Karpas-422 (cell line): ENCODE measurements at regions not wholly inside any gene's neighbourhood (a gene's known extent, or its start where the extent isn't known, plus 50 kb on each side); places are given as distances from the start of the nearest gene placed in this dataset.
A peak's percentile ranks its signal among the peaks of the same experiment; 100 is the strongest.

Source experiments
- DNase-seq: peaks from one replicate; pipeline ENCODE4 v3.0.0-alpha.2; 2015
- H2AFZ ChIP-seq: fragments of 200-600 bp; sonication (generic); 2 replicates; pipeline ENCODE4 v1.6.1; 2014; ENCODE audit warnings: antibody characterized with exemption, low read length, mixed read lengths
- H3K27ac ChIP-seq: fragments of 200-600 bp; sonication (generic); 2 replicates; pipeline ENCODE4 v1.5.1; 2014; ENCODE audit warnings: mild to moderate bottlenecking, low read length, moderate library complexity
- H3K27me3 ChIP-seq: fragments of 200-600 bp; sonication (generic); 2 replicates; pipeline ENCODE4 v1.6.1; 2014; ENCODE audit warnings: low read length, mixed read lengths
- H3K36me3 ChIP-seq: fragments of 200-600 bp; sonication (generic); 2 replicates; pipeline ENCODE4 v1.6.1; 2014; ENCODE audit warnings: low read length, mixed read lengths; ENCODE audit not compliant: insufficient read depth
- H3K4me1 ChIP-seq: fragments of 200-600 bp; sonication (generic); 2 replicates; pipeline ENCODE4 v1.6.1; 2014; ENCODE audit warnings: mild to moderate bottlenecking, low read length, mixed read lengths
- H3K4me2 ChIP-seq: fragments of 200-600 bp; sonication (generic); 2 replicates; pipeline ENCODE4 v1.6.1; 2014; ENCODE audit warnings: low read length, low read depth, mild to moderate bottlenecking; ENCODE audit not compliant: poor library complexity, severe bottlenecking
- H3K4me3 ChIP-seq: fragments of 200-600 bp; sonication (generic); 2 replicates; pipeline ENCODE4 v1.5.1; 2014; ENCODE audit warnings: mild to moderate bottlenecking, antibody characterized with exemption, low read length, mixed read lengths
- H3K79me2 ChIP-seq: fragments of 200-600 bp; sonication (generic); 2 replicates; pipeline ENCODE4 v1.6.1; 2014; ENCODE audit warnings: mild to moderate bottlenecking, low read length, mixed read lengths
- H3K9ac ChIP-seq: fragments of 200-600 bp; sonication (generic); 2 replicates; pipeline ENCODE4 v1.6.0; 2014; ENCODE audit warnings: low read length
- H3K9me2 ChIP-seq: fragments of 200-600 bp; sonication (generic), shearing (Covaris generic); replicated peaks from 2 replicates; pipeline ENCODE4 v1.6.0; 2014; ENCODE audit warnings: mild to moderate bottlenecking, low read length, moderate library complexity; ENCODE audit not compliant: insufficient read depth
- H3K9me3 ChIP-seq: fragments of 300-700, 200-600 bp; sonication (generic); 2 replicates; pipeline ENCODE4 v1.6.1; 2014; ENCODE audit warnings: low read length, mixed read lengths
- H4K20me1 ChIP-seq: fragments of 200-600 bp; sonication (generic); 2 replicates; pipeline ENCODE4 v1.6.1; 2014; ENCODE audit warnings: mild to moderate bottlenecking, antibody characterized with exemption, low read length, low read depth; ENCODE audit not compliant: insufficient read depth

GRCh38 chr17:77598241-77598620 is 360.3 kb upstream of the TNRC6C start:
- no peak for DNase-seq
- Histone ChIP-seq H3K4me1 (peaks cover 8% of the 10 kb centered on the region), H3K4me3 (no peak overlapping the region), H3K27me3 (no peaks in the 10 kb centered on the region), H3K4me2 (no peak overlapping the region), H4K20me1 (no peaks in the 10 kb centered on the region), H3K9me3 (no peaks in the 10 kb centered on the region), H3K27ac (no peak overlapping the region), H3K79me2 (no peaks in the 10 kb centered on the region), H3K9me2 (no peaks in the 10 kb centered on the region), H2AFZ (no peak overlapping the region), H3K9ac (no peak overlapping the region), H3K36me3 (no peaks in the 10 kb centered on the region)

- H3K4me3 ChIP-seq = no peak overlapping the region
- no peak for DNase-seq
- no peak overlapping the region for H3K27ac ChIP-seq
- no peaks in the 10 kb centered on the region for H3K79me2 ChIP-seq
- H2AFZ ChIP-seq = no peak overlapping the region
- no peaks in the 10 kb centered on the region for H3K9me2 ChIP-seq
- no peak overlapping the region for H3K9ac ChIP-seq
- H3K9me3 ChIP-seq = no peaks in the 10 kb centered on the region
- no peaks in the 10 kb centered on the region for H4K20me1 ChIP-seq
- no peak overlapping the region for H3K4me2 ChIP-seq
- no peaks in the 10 kb centered on the region for H3K27me3 ChIP-seq
- H3K36me3 ChIP-seq = no peaks in the 10 kb centered on the region
- H3K4me1 ChIP-seq = peaks cover 3% of the 10 kb centered on the region
Measured at GRCh38 chr17:77599699-77600098, 358.8 kb upstream of the TNRC6C start.

DNA sequence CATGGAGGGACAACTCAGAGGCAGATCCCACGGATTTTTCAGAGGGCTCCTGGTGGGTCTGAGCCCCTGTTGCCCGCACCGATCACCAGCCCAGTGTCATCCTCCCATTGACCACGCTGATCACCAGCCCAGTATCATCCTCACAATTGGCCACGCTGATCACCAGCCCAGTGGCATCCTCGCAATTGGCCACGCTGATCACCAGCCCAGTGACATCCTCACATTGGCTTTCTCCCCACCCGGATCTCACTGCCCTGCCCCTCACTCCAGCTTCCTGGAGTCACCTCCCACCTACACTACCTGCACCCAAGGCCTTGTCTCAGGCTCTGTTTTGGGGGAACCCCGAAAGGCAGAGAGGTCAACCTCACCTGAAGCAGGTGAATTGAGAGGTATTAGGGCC is 358.2 kb upstream of the TNRC6C start:
- no peak for DNase-seq
- no peak overlapping the region for H2AFZ ChIP-seq
- no peaks in the 10 kb centered on the region for H4K20me1 ChIP-seq

GRCh38 chr17:77601054-77601979 is 357.2 kb upstream of the TNRC6C start:
- no peaks in the 10 kb centered on the region for H4K20me1 ChIP-seq

More for the DNA sequence above, 358.2 kb upstream of the TNRC6C start:
- Histone ChIP-seq H3K27ac (no peak overlapping the region), H3K36me3 (no peaks in the 10 kb centered on the region), H3K4me1 (no peaks in the 10 kb centered on the region), H3K9me2 (no peaks in the 10 kb centered on the region), H3K9me3 (no peaks in the 10 kb centered on the region), H3K79me2 (no peaks in the 10 kb centered on the region), H3K4me3 (no peak overlapping the region), H3K4me2 (no peak overlapping the region), H3K9ac (no peak overlapping the region), H3K27me3 (no peaks in the 10 kb centered on the region)

GRCh38 chr17:77602062-77602746 is 356.3 kb upstream of the TNRC6C start:
- H3K79me2 ChIP-seq = no peaks in the 10 kb centered on the region
- H3K9me2 ChIP-seq = no peaks in the 10 kb centered on the region
- no peaks in the 10 kb centered on the region for H3K27me3 ChIP-seq
- no peaks in the 10 kb centered on the region for H3K36me3 ChIP-seq
- no peaks in the 10 kb centered on the region for H3K9me3 ChIP-seq
- H3K9ac ChIP-seq = no peak overlapping the region
- peak; percentile 15 for DNase-seq
- H3K4me3 ChIP-seq = no peak overlapping the region
- H3K4me1 ChIP-seq = no peaks in the 10 kb centered on the region
- no peak overlapping the region for H3K27ac ChIP-seq
- no peak overlapping the region for H2AFZ ChIP-seq
- no peaks in the 10 kb centered on the region for H4K20me1 ChIP-seq
- no peak overlapping the region for H3K4me2 ChIP-seq

More at GRCh38 chr17:77601054-77601979, 357.2 kb upstream of the TNRC6C start:
- Histone ChIP-seq H3K4me2 (no peak overlapping the region), H3K79me2 (no peaks in the 10 kb centered on the region), H3K4me3 (no peak overlapping the region), H2AFZ (no peak overlapping the region), H3K27me3 (no peaks in the 10 kb centered on the region), H3K27ac (no peak overlapping the region), H3K4me1 (no peaks in the 10 kb centered on the region), H3K36me3 (no peaks in the 10 kb centered on the region), H3K9me2 (no peaks in the 10 kb centered on the region), H3K9ac (no peak overlapping the region), H3K9me3 (no peaks in the 10 kb centered on the region)
- no peak for DNase-seq

DNA sequence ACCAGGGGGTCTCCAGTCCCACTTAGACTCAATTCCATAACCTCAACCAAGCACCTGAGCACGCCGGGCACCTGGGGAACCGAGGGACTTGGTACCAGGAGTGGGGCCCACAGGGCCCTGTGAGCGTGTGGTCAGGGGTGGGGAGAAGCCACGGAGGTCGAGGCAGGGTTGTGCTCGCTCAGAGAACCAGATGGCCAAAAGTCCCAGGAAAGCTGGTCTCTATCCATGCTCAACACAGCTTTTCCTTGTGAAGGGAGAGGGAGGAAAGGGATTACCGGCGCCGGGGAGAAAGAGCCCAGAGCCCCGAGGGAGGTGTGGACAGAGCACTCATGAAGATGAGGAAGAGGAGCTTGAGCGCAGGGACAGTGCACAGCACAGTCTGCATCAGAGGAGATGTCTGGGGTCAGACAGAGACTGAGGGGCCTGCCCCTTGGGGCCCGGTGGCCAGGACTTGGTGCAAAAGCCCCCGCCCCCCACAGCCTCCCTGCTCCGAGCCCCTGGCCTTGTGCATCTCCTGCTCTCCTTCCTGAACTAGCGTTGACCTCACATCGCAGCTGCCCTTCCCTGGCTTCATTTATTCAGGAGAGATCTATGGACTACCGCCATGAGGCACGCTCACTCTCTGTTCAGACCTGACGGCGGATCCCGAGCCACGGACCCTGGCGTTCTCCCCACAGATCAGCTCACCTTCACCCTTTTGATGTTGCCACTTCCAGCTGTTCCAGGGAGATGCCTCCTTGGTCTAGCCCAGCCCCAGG is 355.4 kb upstream of the TNRC6C start:
- H3K9me2 ChIP-seq = no peaks in the 10 kb centered on the region
- no peak overlapping the region for H3K27ac ChIP-seq

GRCh38 chr17:77604301-77604972 is 354.1 kb upstream of the TNRC6C start:
- Histone ChIP-seq H2AFZ (no peak overlapping the region), H3K9me2 (no peaks in the 10 kb centered on the region), H3K36me3 (no peaks in the 10 kb centered on the region), H4K20me1 (no peaks in the 10 kb centered on the region), H3K27ac (no peak overlapping the region), H3K79me2 (no peaks in the 10 kb centered on the region), H3K4me1 (no peaks in the 10 kb centered on the region), H3K9ac (no peak overlapping the region), H3K4me3 (no peak overlapping the region), H3K9me3 (no peaks in the 10 kb centered on the region), H3K27me3 (no peaks in the 10 kb centered on the region), H3K4me2 (no peak overlapping the region)
- DNase-seq = no peak

More for the DNA sequence above, 355.4 kb upstream of the TNRC6C start:
- Histone ChIP-seq H4K20me1 (no peaks in the 10 kb centered on the region), H3K9ac (no peak overlapping the region), H3K4me3 (no peak overlapping the region), H3K9me3 (no peaks in the 10 kb centered on the region), H3K79me2 (no peaks in the 10 kb centered on the region), H3K27me3 (no peaks in the 10 kb centered on the region), H2AFZ (no peak overlapping the region), H3K4me2 (no peak overlapping the region), H3K36me3 (no peaks in the 10 kb centered on the region), H3K4me1 (no peaks in the 10 kb centered on the region)
- no peak for DNase-seq
